ENCODE measurements at regions not wholly inside any gene's neighbourhood (a gene's known extent, or its start where the extent isn't known, plus 50 kb on each side); places are given as distances from the start of the nearest gene placed in this dataset.
A peak's percentile ranks its signal among the peaks of the same experiment; 100 is the strongest.

DNA sequence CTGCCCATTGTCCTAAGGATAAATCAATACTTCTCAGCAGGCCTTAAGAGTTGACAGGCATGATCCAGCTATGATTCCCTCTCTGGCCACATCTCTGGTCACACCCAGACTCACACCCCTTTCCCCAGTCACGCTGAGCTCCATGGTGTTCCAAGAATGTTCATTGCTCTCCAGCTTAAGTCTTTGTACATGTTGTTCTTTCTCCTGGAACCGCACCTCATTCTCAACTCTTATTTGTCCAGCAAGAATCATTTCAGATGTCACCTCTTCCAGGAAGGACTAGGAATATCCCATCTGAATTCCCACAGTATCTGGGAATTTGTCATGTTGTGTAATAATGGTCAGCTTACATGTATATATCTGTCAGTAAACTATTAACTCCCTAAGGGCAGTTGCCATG, 118.3 kb upstream of the GALNT15 start:
- TF ChIP-seq CTCF (IDR thresholded peaks at IDR 0.05; ENCODE audit: control insufficient read depth, extremely low read depth, insufficient read depth): no peak
- no peak overlapping the region for H3K4me3 ChIP-seq (ENCODE audit: low read depth, low read length)
- DNase-seq (ENCODE audit: low read depth): no peak

DNA sequence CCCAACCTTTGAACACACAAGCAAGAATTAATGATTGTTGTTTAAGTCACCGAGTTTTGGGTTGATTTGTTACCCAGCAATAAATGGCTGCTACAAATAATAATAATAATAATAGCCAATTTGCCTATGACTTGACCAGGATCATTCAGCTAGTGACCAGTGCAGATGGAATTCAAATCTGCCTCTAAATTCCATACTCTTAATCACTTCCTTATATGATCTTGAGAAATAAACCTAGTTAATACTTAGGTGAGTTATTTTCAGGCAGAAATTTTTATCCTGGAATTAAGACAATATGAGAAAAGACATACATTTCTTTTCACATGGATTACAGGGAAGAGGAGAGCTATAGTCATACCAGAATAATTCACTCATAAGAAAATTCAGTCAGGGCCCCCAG, 116.0 kb upstream of the GALNT15 start:
- no peak for TF ChIP-seq CTCF (IDR thresholded peaks at IDR 0.05; ENCODE audit: control insufficient read depth, extremely low read depth, insufficient read depth)
- no peak overlapping the region for H3K4me3 ChIP-seq (ENCODE audit: low read depth, low read length)
- no peak for DNase-seq (ENCODE audit: low read depth)

GRCh38 chr3:16059081-16059537, 115.4 kb upstream of the GALNT15 start:
- TF ChIP-seq CTCF (IDR thresholded peaks at IDR 0.05; ENCODE audit: control insufficient read depth, extremely low read depth, insufficient read depth): no peak
- no peak for DNase-seq (ENCODE audit: low read depth)
- no peak overlapping the region for H3K4me3 ChIP-seq (ENCODE audit: low read depth, low read length)

GRCh38 chr3:16059711-16060357, 114.6 kb upstream of the GALNT15 start:
- DNase-seq (ENCODE audit: low read depth): no peak

GRCh38 chr3:16060358-16060852, 114.1 kb upstream of the GALNT15 start:
- peak; percentile 29; the same call in 1 of the 2 replicates for TF ChIP-seq CTCF (IDR thresholded peaks at IDR 0.05; ENCODE audit: control insufficient read depth, extremely low read depth, insufficient read depth)
- no peak overlapping the region for H3K4me3 ChIP-seq (ENCODE audit: low read depth, low read length)
- peak; percentile 58 for DNase-seq (ENCODE audit: low read depth)

More at GRCh38 chr3:16059711-16060357, 114.6 kb upstream of the GALNT15 start:
- no peak overlapping the region for H3K4me3 ChIP-seq (ENCODE audit: low read depth, low read length)
- TF ChIP-seq CTCF (IDR thresholded peaks at IDR 0.05; ENCODE audit: control insufficient read depth, extremely low read depth, insufficient read depth): no peak

DNA sequence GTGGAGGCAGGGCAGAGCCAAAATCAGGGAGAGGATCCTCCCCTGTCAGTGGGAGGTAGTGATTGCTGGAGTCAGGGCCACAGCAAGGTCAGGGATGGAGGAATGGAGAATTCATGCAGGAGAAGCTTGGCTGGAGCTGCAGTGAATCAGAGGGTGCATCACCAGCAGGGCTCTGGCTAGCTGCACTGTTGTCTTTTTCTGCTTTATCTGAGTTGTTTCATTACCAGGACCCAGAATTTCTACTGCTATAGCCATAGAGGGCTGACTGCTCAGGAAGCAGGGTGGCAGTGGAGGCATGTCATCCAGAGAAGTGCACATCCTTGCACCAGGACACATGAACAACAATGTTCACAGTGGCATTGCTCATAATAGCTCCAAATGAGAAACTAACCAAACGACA, 113.5 kb upstream of the GALNT15 start:
- no peak for TF ChIP-seq CTCF (IDR thresholded peaks at IDR 0.05; ENCODE audit: control insufficient read depth, extremely low read depth, insufficient read depth)
- DNase-seq (ENCODE audit: low read depth): no peak
- no peak overlapping the region for H3K4me3 ChIP-seq (ENCODE audit: low read depth, low read length)

GRCh38 chr3:16061491-16061890, 113.0 kb upstream of the GALNT15 start:
- no peak overlapping the region for H3K4me3 ChIP-seq (ENCODE audit: low read depth, low read length)
- no peak for TF ChIP-seq CTCF (IDR thresholded peaks at IDR 0.05; ENCODE audit: control insufficient read depth, extremely low read depth, insufficient read depth)
- DNase-seq (ENCODE audit: low read depth): no peak

Measured in LNCaP clone FGC (cell line).